Limb (tissue), 2 donors: ENCODE measurements at regions not wholly inside any gene's neighbourhood (a gene's known extent, or its start where the extent isn't known, plus 50 kb on each side); places are given as distances from the start of the nearest gene placed in this dataset.
A peak's percentile ranks its signal among the peaks of the same experiment; 100 is the strongest.
"Not testable (repeated sequence)": the region's sequence is repeated elsewhere in the genome, so short reads cannot be mapped to it uniquely, and the experiment has no call there.

Experiments used
- DNase-seq, 2 donors: peaks; one replicate each; pipeline ENCODE4 v3.0.0-alpha.2; 2016; ENCODE audit errors: extremely low spot score in 2 of 2

GRCh38 chr22:45061332-45061731 is 51.5 kb upstream of the PHF21B start:
- no peak for DNase-seq

GRCh38 chr22:45064313-45065278 is 54.8 kb upstream of the PHF21B start:
- no peak for DNase-seq

GRCh38 chr22:45065726-45066125 is 55.9 kb upstream of the PHF21B start:
- DNase-seq: no peak

- DNase-seq: no peak
Measured at GRCh38 chr22:45067731-45068130, 57.9 kb upstream of the PHF21B start.

GRCh38 chr22:45069925-45070324 is 60.1 kb upstream of the PHF21B start:
- no peak for DNase-seq

GRCh38 chr22:45071618-45072017 is 61.8 kb upstream of the PHF21B start:
- DNase-seq: no peak

GRCh38 chr22:45072322-45072903 is 62.6 kb upstream of the PHF21B start:
- no peak for DNase-seq

GRCh38 chr22:45073064-45073463 is 63.3 kb upstream of the PHF21B start:
- DNase-seq: no peak

- no peak for DNase-seq
Measured at GRCh38 chr22:45077286-45077685, 67.5 kb upstream of the PHF21B start.

GRCh38 chr22:45077826-45078334 is 68.1 kb upstream of the PHF21B start:
- no peak for DNase-seq

GRCh38 chr22:45082795-45083194 is 73.0 kb upstream of the PHF21B start:
- DNase-seq: no peak

GRCh38 chr22:45083659-45084305 is 74.0 kb upstream of the PHF21B start:
- DNase-seq: no peak

GRCh38 chr22:45084400-45084920 is 74.7 kb upstream of the PHF21B start:
- no peak for DNase-seq

GRCh38 chr22:45087802-45088201 is 75.9 kb upstream of the NUP50 start:
- no peak for DNase-seq

GRCh38 chr22:45088576-45088975 is 75.1 kb upstream of the NUP50 start:
- DNase-seq: peak in 1 of 2 donors; percentile 18

- DNase-seq: no peak
Measured at GRCh38 chr22:45090497-45090910, 73.2 kb upstream of the NUP50 start.

GRCh38 chr22:45091254-45091854 is 72.4 kb upstream of the NUP50 start:
- no peak for DNase-seq

- DNase-seq: not testable (repeated sequence)
Measured at GRCh38 chr22:45091875-45092274, 71.8 kb upstream of the NUP50 start.

GRCh38 chr22:45092644-45093043 is 71.1 kb upstream of the NUP50 start:
- DNase-seq: no peak

- no peak for DNase-seq
Measured at GRCh38 chr22:45093609-45094008, 70.1 kb upstream of the NUP50 start.

GRCh38 chr22:45094081-45094720 is 69.5 kb upstream of the NUP50 start:
- DNase-seq: no peak
